Upper lobe of left lung (tissue), 4 donors: ENCODE measurements at regions not wholly inside any gene's neighbourhood (a gene's known extent, or its start where the extent isn't known, plus 50 kb on each side); places are given as distances from the start of the nearest gene placed in this dataset.

Experiments used
- POLR2A ChIP-seq, 4 donors: fragments of 450-650 bp; IDR thresholded peaks; one replicate each; pipeline ENCODE4 v1.5.1; 2016 to 2017; ENCODE audit warnings: antibody characterized with exemption in 4 of 4, mild to moderate bottlenecking in 2 of 4
- POLR2AphosphoS5 ChIP-seq, 2 donors: sonication (generic); formaldehyde crosslinking; IDR thresholded peaks; one replicate each; pipeline ENCODE4 v1.5.1; 2017; ENCODE audit warnings: antibody characterized with exemption in 2 of 2
- TF ChIP-seq, protein P1 (sequence below), 6 experiments: fragments of 450-650 bp in 4 of 6; fragments of 200-600 bp in 2 of 6; sonication (generic) in 2 of 6; IDR thresholded peaks; one replicate each; pipeline ENCODE4 v1.5.1; 2016 to 2019; ENCODE audit warnings: antibody characterized with exemption in 6 of 6

DNA sequence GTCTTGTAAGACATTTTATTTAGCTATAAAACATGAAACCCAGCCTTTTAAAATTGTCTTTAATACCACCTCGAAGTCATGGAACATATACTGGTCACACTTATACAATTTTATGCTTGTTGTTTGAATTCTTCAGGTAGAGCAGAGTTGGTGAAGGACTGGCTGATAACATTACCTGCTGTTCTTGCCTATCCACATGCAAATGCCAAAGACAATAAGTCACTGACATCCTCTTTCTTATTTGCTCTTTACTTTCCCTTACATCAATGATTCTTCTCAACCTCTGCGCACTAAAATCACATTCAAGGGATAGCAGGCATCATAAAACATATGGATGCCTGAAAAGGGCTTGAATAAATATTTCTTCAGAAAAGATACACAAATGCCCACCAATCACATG lies 392.5 kb upstream of the ATP11B start:
- no peak for TF ChIP-seq POLR2A (IDR thresholded peaks at IDR 0.05)
- TF ChIP-seq POLR2AphosphoS5 (IDR thresholded peaks at IDR 0.05): no peak
- TF ChIP-seq, protein P1, sequence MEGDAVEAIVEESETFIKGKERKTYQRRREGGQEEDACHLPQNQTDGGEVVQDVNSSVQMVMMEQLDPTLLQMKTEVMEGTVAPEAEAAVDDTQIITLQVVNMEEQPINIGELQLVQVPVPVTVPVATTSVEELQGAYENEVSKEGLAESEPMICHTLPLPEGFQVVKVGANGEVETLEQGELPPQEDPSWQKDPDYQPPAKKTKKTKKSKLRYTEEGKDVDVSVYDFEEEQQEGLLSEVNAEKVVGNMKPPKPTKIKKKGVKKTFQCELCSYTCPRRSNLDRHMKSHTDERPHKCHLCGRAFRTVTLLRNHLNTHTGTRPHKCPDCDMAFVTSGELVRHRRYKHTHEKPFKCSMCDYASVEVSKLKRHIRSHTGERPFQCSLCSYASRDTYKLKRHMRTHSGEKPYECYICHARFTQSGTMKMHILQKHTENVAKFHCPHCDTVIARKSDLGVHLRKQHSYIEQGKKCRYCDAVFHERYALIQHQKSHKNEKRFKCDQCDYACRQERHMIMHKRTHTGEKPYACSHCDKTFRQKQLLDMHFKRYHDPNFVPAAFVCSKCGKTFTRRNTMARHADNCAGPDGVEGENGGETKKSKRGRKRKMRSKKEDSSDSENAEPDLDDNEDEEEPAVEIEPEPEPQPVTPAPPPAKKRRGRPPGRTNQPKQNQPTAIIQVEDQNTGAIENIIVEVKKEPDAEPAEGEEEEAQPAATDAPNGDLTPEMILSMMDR (IDR thresholded peaks at IDR 0.05): no peak
